ENCODE measurements at regions not wholly inside any gene's neighbourhood (a gene's known extent, or its start where the extent isn't known, plus 50 kb on each side); places are given as distances from the start of the nearest gene placed in this dataset.

- TF ChIP-seq CTCF (conservative IDR thresholded peaks at IDR 0.05) (no peak), EZH2 (IDR thresholded peaks at IDR 0.05; ENCODE audit: low read depth) (no peak)
These were observed 320.5 kb upstream of the UMPS start for GRCh38 chr3:124409650-124410275.
